NT2/D1 (cell line): ENCODE measurements at regions not wholly inside any gene's neighbourhood (a gene's known extent, or its start where the extent isn't known, plus 50 kb on each side); places are given as distances from the start of the nearest gene placed in this dataset.

Experiments used
- DNase-seq: peaks from one replicate; pipeline ENCODE4 v3.0.0-alpha.2; 2011; ENCODE audit warnings: low read depth, low spot score
- H3K27me3 ChIP-seq: 2 replicates; pipeline ENCODE4 v1.6.0; 2011; ENCODE audit warnings: mild to moderate bottlenecking; ENCODE audit not compliant: insufficient read length, insufficient read depth
- H3K36me3 ChIP-seq: 2 replicates; pipeline ENCODE4 v1.6.1; 2011; ENCODE audit warnings: mild to moderate bottlenecking, low read length, mixed read lengths; ENCODE audit not compliant: insufficient read depth, insufficient read length
- H3K4me1 ChIP-seq: 2 replicates; pipeline ENCODE4 v1.5.1; 2011; ENCODE audit not compliant: insufficient read depth, insufficient read length
- H3K4me3 ChIP-seq: 2 replicates; pipeline ENCODE4 v1.5.1; 2011; ENCODE audit warnings: low read depth; ENCODE audit not compliant: insufficient read length
- H3K9ac ChIP-seq: 2 replicates; pipeline ENCODE4 v1.6.0; 2011; ENCODE audit warnings: low read depth; ENCODE audit not compliant: insufficient read length
- H3K9me3 ChIP-seq: 2 replicates; pipeline ENCODE4 v1.5.1; 2011; ENCODE audit warnings: mild to moderate bottlenecking, low read length; ENCODE audit not compliant: insufficient read depth
- SUZ12 ChIP-seq: IDR thresholded peaks from 2 replicates; pipeline ENCODE4 v1.6.1; 2011; ENCODE audit not compliant: insufficient read length, insufficient read depth; ENCODE audit errors: extremely low read depth
- YY1 ChIP-seq: IDR thresholded peaks from 2 replicates; pipeline ENCODE4 v1.6.1; 2011; ENCODE audit not compliant: insufficient read length, insufficient read depth
- ZNF274 ChIP-seq: IDR thresholded peaks from 2 replicates; pipeline ENCODE4 v1.6.1; 2011; ENCODE audit warnings: mild to moderate bottlenecking, low read depth, low read length

DNA sequence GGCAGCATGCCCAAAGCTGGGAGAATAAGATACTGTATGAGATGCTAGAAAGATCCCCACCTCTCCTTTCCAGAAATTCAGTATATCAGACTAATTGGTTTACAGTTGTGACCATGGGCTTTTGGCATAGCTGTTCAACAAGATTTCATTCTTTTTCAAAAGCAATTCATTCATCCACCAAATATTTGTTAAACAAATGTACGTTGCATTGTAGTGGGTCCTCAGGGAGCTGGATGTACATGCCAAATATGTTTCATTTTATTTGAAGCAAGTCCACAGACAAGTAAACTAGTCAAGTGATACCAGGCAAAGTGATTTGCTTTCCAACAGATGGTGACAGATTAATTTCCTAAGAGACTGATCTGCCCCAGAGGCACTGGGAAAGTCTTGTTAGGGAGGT lies 85.8 kb upstream of the ESR1 start:
- no peak for DNase-seq
- Histone ChIP-seq H3K4me3 (no peak overlapping the region), H3K27me3 (no peaks in the 10 kb centered on the region), H3K9ac (no peak overlapping the region), H3K36me3 (no peaks in the 10 kb centered on the region), H3K9me3 (no peaks in the 10 kb centered on the region), H3K4me1 (no peaks in the 10 kb centered on the region)
- TF ChIP-seq SUZ12 (no peak), YY1 (no peak), ZNF274 (no peak)

GRCh38 chr6:151722342-151722741 lies 85.1 kb upstream of the ESR1 start:
- H3K4me1 ChIP-seq = no peaks in the 10 kb centered on the region
- H3K9ac ChIP-seq = no peak overlapping the region
- TF ChIP-seq SUZ12 = no peak
- TF ChIP-seq ZNF274 = no peak
- no peak for TF ChIP-seq YY1
- H3K27me3 ChIP-seq = no peaks in the 10 kb centered on the region
- no peak for DNase-seq
- H3K9me3 ChIP-seq = no peaks in the 10 kb centered on the region
- H3K4me3 ChIP-seq = no peak overlapping the region
- no peaks in the 10 kb centered on the region for H3K36me3 ChIP-seq

- H3K27me3 ChIP-seq = no peaks in the 10 kb centered on the region
- H3K4me3 ChIP-seq = no peak overlapping the region
- no peaks in the 10 kb centered on the region for H3K36me3 ChIP-seq
- no peak for DNase-seq
- TF ChIP-seq YY1 (no peak), ZNF274 (no peak), SUZ12 (no peak)
- no peak overlapping the region for H3K9ac ChIP-seq
- no peaks in the 10 kb centered on the region for H3K4me1 ChIP-seq
- H3K9me3 ChIP-seq = no peaks in the 10 kb centered on the region
These were observed 84.3 kb upstream of the ESR1 start for GRCh38 chr6:151723152-151723551.

DNA sequence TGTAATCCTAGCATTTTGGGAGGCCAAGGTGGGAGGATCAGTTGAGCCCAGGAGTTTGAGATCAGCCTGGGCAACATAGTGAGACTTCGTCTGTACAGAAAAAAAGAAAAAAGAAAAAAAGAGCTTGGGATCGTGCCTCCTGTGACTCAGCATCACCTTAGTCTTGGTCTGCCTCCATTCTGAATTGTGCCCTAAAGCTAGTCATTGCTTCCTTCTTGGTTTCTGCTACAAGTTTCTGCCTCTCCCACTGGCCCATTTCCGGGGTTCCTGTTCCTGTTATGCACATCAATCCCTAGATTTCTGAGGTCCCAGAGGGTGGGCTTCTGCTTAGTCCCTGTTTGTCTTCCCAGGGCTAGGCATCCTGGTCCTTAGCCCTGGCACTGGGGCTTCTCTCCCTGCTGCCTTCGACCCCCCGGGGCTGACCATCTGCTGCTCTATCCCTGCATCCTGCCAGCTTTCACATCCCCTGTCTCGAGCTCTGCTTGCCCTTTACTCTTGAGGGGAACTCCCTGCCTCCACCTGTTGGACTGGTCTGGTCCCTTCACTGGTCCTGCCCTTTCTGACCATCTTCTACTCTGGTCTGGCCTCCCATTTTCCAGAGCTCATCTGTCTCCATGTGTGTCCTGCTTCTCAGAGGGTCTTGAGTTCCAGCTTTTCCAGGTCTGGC lies 77.5 kb upstream of the ESR1 start:
- H3K36me3 ChIP-seq = no peaks in the 10 kb centered on the region
- no peaks in the 10 kb centered on the region for H3K9me3 ChIP-seq
- H3K4me1 ChIP-seq = no peaks in the 10 kb centered on the region
- no peak overlapping the region for H3K4me3 ChIP-seq
- TF ChIP-seq YY1 (no peak), ZNF274 (no peak), SUZ12 (no peak)
- H3K9ac ChIP-seq = no peak overlapping the region
- no peak for DNase-seq
- no peaks in the 10 kb centered on the region for H3K27me3 ChIP-seq

GRCh38 chr6:151730496-151730870 lies 77.0 kb upstream of the ESR1 start:
- Histone ChIP-seq H3K36me3 (no peaks in the 10 kb centered on the region), H3K9me3 (no peaks in the 10 kb centered on the region), H3K27me3 (no peaks in the 10 kb centered on the region), H3K4me1 (no peaks in the 10 kb centered on the region), H3K9ac (no peak overlapping the region), H3K4me3 (no peak overlapping the region)
- no peak for TF ChIP-seq YY1
- DNase-seq = no peak

DNA sequence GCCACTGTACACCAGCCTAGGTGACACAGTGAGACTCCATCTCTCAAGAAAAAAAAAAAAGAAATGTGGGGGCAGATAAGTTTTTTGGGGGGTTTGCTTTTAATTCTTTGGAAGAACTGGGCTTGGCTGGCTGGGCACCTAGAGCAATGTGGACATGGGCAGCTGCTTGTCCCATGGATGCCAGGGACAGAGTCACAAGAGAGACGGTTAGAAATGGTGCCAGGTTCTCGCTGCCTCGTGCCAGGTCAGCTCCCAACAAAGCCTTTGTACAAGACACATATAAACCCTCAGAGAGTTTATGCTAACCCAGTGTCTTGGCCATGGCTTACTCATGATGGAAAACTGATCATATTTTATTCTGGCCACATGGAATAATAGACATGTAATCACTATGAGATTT lies 76.2 kb upstream of the ESR1 start:
- DNase-seq = no peak
- H3K4me1 ChIP-seq = no peaks in the 10 kb centered on the region
- H3K36me3 ChIP-seq = no peaks in the 10 kb centered on the region
- no peaks in the 10 kb centered on the region for H3K9me3 ChIP-seq
- TF ChIP-seq ZNF274 = no peak
- no peak for TF ChIP-seq SUZ12
- TF ChIP-seq YY1 = no peak
- H3K27me3 ChIP-seq = no peaks in the 10 kb centered on the region
- H3K4me3 ChIP-seq = no peak overlapping the region
- no peak overlapping the region for H3K9ac ChIP-seq

- Histone ChIP-seq H3K9ac (no peak overlapping the region), H3K9me3 (no peaks in the 10 kb centered on the region), H3K4me1 (no peaks in the 10 kb centered on the region), H3K4me3 (no peak overlapping the region), H3K36me3 (no peaks in the 10 kb centered on the region), H3K27me3 (no peaks in the 10 kb centered on the region)
- no peak for DNase-seq
- TF ChIP-seq SUZ12 (no peak), ZNF274 (no peak), YY1 (no peak)
These were observed 73.7 kb upstream of the ESR1 start for GRCh38 chr6:151733680-151734320.
